SK-N-SH (cell line): ENCODE measurements at regions not wholly inside any gene's neighbourhood (a gene's known extent, or its start where the extent isn't known, plus 50 kb on each side); places are given as distances from the start of the nearest gene placed in this dataset.
"Not testable (repeated sequence)": the region's sequence is repeated elsewhere in the genome, so short reads cannot be mapped to it uniquely, and the experiment has no call there.

Experiments used
- CTCF ChIP-seq: fragments of 200-600 bp; sonication (generic); IDR thresholded peaks from 2 replicates; pipeline ENCODE4 v1.6.1; 2017; ENCODE audit warnings: antibody characterized with exemption, mild to moderate bottlenecking, moderate library complexity
- EP300 ChIP-seq, 2 experiments: IDR thresholded peaks; 2 replicates each; pipeline versions ENCODE4 v1.4.0 to v1.6.1; 2012; ENCODE audit warnings: borderline replicate concordance in 1 of 2, low read depth in 1 of 2, low read length in 1 of 2
- FOXM1 ChIP-seq: IDR thresholded peaks from 2 replicates; pipeline ENCODE4 v1.4.0; 2012; ENCODE audit warnings: low read depth, mild to moderate bottlenecking
- MEF2A ChIP-seq: IDR thresholded peaks from 2 replicates; pipeline ENCODE4 v1.4.0; 2012; ENCODE audit warnings: low read depth, borderline replicate concordance
- NRF1 ChIP-seq: IDR thresholded peaks from 2 replicates; pipeline ENCODE4 v1.6.1; 2012; ENCODE audit warnings: low read depth, mild to moderate bottlenecking, low read length
- PBX3 ChIP-seq: IDR thresholded peaks from 2 replicates; pipeline ENCODE4; 2012
- POLR2AphosphoS5 ChIP-seq: IDR thresholded peaks from 2 replicates; pipeline ENCODE4 v1.6.1; 2012; ENCODE audit warnings: low read depth, low read length
- RAD21 ChIP-seq: IDR thresholded peaks from 2 replicates; pipeline ENCODE4 v1.6.1; 2012; ENCODE audit warnings: mild to moderate bottlenecking, low read length
- REST ChIP-seq: IDR thresholded peaks from 2 replicates; pipeline ENCODE4 v1.6.1; 2012; ENCODE audit warnings: mild to moderate bottlenecking, low read depth, low read length, moderate library complexity
- SIN3A ChIP-seq: IDR thresholded peaks from 2 replicates; pipeline ENCODE4 v1.6.1; 2012; ENCODE audit warnings: low read depth, mild to moderate bottlenecking, low read length, moderate library complexity, borderline replicate concordance
- TEAD4 ChIP-seq: IDR thresholded peaks from 2 replicates; pipeline ENCODE4 v1.4.0; 2012; ENCODE audit warnings: mild to moderate bottlenecking, borderline replicate concordance; ENCODE audit not compliant: insufficient read depth

- not testable (repeated sequence) for TF ChIP-seq CTCF; MEF2A; POLR2AphosphoS5; TEAD4; PBX3; REST; SIN3A; NRF1; RAD21; EP300 (IDR thresholded peaks at IDR 0.05; ENCODE audit: borderline replicate concordance in 1 of 2, low read depth in 1 of 2, low read length in 1 of 2); FOXM1
These were observed 172.2 kb upstream of the KCTD7 start for GRCh38 chr7:66456431-66456830.
